ENCODE measurements at regions not wholly inside any gene's neighbourhood (a gene's known extent, or its start where the extent isn't known, plus 50 kb on each side); places are given as distances from the start of the nearest gene placed in this dataset.

DNA sequence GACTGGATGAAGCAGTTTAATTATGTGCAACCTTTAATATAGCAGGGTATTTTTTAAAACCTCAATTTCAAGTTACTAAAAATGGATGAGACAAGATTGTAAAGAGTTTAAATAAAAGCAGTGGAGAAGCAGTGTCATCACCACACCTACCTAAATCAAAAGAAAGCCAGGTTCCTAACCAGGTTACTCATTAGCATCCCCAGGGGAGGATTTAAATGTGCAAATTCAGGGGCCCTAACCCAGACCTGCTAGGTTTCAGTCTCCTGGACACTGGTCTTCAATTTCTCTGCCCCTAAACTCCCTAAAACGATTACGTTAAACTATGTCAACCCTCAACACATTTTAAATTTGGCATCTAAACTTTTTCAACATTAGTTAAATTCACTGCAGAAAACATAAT, 116.9 kb upstream of the KLF3 start:
- Histone ChIP-seq H3K36me3 (no peaks in the 10 kb centered on the region), H3K27ac (no peak overlapping the region), H3K27me3 (no peaks in the 10 kb centered on the region), H3K4me3 (replicated peaks in 1 of 3) (no peak overlapping the region), H3K9me3 (no peaks in the 10 kb centered on the region), H3K4me1 (peaks cover 0 to 6% of the 10 kb centered on the region in 2 donors)
- DNase-seq = no peak
- intact Hi-C loops (cut with DNase I) = no loop called here
- TF ChIP-seq POLR2A (IDR thresholded peaks at IDR 0.05) = no peak
- TF ChIP-seq, protein P1, sequence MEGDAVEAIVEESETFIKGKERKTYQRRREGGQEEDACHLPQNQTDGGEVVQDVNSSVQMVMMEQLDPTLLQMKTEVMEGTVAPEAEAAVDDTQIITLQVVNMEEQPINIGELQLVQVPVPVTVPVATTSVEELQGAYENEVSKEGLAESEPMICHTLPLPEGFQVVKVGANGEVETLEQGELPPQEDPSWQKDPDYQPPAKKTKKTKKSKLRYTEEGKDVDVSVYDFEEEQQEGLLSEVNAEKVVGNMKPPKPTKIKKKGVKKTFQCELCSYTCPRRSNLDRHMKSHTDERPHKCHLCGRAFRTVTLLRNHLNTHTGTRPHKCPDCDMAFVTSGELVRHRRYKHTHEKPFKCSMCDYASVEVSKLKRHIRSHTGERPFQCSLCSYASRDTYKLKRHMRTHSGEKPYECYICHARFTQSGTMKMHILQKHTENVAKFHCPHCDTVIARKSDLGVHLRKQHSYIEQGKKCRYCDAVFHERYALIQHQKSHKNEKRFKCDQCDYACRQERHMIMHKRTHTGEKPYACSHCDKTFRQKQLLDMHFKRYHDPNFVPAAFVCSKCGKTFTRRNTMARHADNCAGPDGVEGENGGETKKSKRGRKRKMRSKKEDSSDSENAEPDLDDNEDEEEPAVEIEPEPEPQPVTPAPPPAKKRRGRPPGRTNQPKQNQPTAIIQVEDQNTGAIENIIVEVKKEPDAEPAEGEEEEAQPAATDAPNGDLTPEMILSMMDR (IDR thresholded peaks at IDR 0.05) = no peak
- 92 to 96% methylated on average over 2 of the region's 2 CpGs for WGBS, 2 donors

DNA sequence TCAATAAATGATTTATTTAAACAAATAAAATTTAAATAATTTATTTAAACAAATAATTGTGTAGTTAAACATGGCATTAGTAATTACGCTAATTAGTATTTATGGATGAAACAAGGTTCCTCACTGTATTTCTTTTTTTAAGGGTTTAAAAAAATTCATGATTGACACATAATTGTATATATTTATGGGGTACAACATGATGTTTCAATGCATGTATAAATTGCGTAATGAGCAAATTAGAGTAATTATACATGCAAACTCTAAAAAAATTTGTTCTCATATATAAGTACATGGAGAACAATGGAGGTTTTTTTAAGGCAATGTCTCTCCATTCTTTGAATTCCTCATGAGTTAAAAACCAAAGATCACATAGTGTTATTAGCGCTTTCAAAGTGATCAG, 115.7 kb upstream of the KLF3 start:
- H3K9me3 ChIP-seq = no peaks in the 10 kb centered on the region
- TF ChIP-seq, protein P1 (IDR thresholded peaks at IDR 0.05) = no peak
- no peak for TF ChIP-seq POLR2A (IDR thresholded peaks at IDR 0.05)
- intact Hi-C loops (cut with DNase I) = no loop called here
- no peak overlapping the region for H3K27ac ChIP-seq
- H3K4me3 ChIP-seq (replicated peaks in 1 of 3) = no peak overlapping the region
- H3K27me3 ChIP-seq = no peaks in the 10 kb centered on the region
- 97 to 98% methylated on average over 3 of the region's 3 CpGs for WGBS, 2 donors
- H3K36me3 ChIP-seq = no peaks in the 10 kb centered on the region
- H3K4me1 ChIP-seq = peaks cover 0 to 3% of the 10 kb centered on the region in 2 donors
- no peak for DNase-seq

DNA sequence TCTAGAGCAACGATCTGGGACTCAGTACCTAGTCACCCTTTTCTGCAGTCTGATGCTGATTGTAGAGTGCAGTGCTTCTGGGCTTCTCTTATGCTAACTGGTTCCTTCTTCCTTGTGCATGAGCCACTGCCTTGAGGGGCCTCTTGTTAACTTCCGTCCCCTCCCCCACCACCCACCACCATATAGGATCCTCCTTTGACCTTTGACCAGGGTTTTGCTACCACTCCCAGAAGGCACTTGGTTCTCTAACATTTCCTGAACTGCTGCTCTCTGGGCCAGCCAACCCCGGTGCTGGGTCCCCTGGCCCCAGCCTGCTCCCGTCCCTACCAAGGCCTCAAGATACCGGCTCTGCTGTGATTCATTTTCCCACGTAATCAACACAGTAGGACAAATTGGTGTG, 104.6 kb upstream of the KLF3 start:
- no peak for DNase-seq
- intact Hi-C loops (cut with DNase I) = loop anchor here (10.0 kb wide), 1 partner anchor 95 kb away; no protein-coding TSS in a partner anchor
- Histone ChIP-seq H3K27me3 (no peaks in the 10 kb centered on the region), H3K27ac (no peak overlapping the region), H3K36me3 (no peaks in the 10 kb centered on the region), H3K4me3 (replicated peaks in 1 of 3) (no peak overlapping the region), H3K4me1 (peaks cover 5 to 13% of the 10 kb centered on the region in 2 donors), H3K9me3 (no peaks in the 10 kb centered on the region)
- WGBS, 2 donors = 90 to 92% methylated on average over 6 of the region's 6 CpGs
- TF ChIP-seq POLR2A (IDR thresholded peaks at IDR 0.05) = no peak
- TF ChIP-seq, protein P1 (IDR thresholded peaks at IDR 0.05) = no peak

GRCh38 chr4:38560340-38560739, 103.7 kb upstream of the KLF3 start:
- H3K27me3 ChIP-seq = no peaks in the 10 kb centered on the region
- TF ChIP-seq POLR2A (IDR thresholded peaks at IDR 0.05) = no peak
- TF ChIP-seq, protein P1 (IDR thresholded peaks at IDR 0.05) = no peak
- peaks cover 8 to 22% of the 10 kb centered on the region in 2 donors for H3K4me1 ChIP-seq
- no peaks in the 10 kb centered on the region for H3K36me3 ChIP-seq
- H3K4me3 ChIP-seq (replicated peaks in 1 of 3) = no peak overlapping the region
- DNase-seq = no peak
- intact Hi-C loops (cut with DNase I) = loop anchor here (10.0 kb wide), 1 partner anchor 236 kb away; no protein-coding TSS in a partner anchor
- no peak overlapping the region for H3K27ac ChIP-seq
- H3K9me3 ChIP-seq = no peaks in the 10 kb centered on the region
- 92% methylated on average over 6 of the region's 6 CpGs for WGBS, 2 donors

- no peaks in the 10 kb centered on the region for H3K36me3 ChIP-seq
- no peaks in the 10 kb centered on the region for H3K9me3 ChIP-seq
- WGBS, 2 donors = 75 to 81% methylated on average over 7 of the region's 7 CpGs
- H3K27ac ChIP-seq = no peak overlapping the region
- DNase-seq = no peak
- intact Hi-C loops (cut with DNase I) = loop anchor here (10.0 kb wide), 1 partner anchor 236 kb away; no protein-coding TSS in a partner anchor
- no peak for TF ChIP-seq POLR2A (IDR thresholded peaks at IDR 0.05)
- TF ChIP-seq, protein P1 (IDR thresholded peaks at IDR 0.05) = no peak
- no peak overlapping the region for H3K4me3 ChIP-seq (replicated peaks in 1 of 3)
- peaks cover 12 to 28% of the 10 kb centered on the region in 2 donors for H3K4me1 ChIP-seq
- no peaks in the 10 kb centered on the region for H3K27me3 ChIP-seq
These were observed 103.0 kb upstream of the KLF3 start for GRCh38 chr4:38560768-38561558.
